Activated naive CD8-positive, alpha-beta T cell treated with anti-CD3 and anti-CD28 coated beads, Interleukin-2, amount 50 U/mL, for 16 hours (primary cell): ENCODE measurements at regions not wholly inside any gene's neighbourhood (a gene's known extent, or its start where the extent isn't known, plus 50 kb on each side); places are given as distances from the start of the nearest gene placed in this dataset.

Experiments used
- DNase-seq: peaks from one replicate; pipeline ENCODE4 v3.0.0-alpha.2; 2020; ENCODE audit warnings: low read depth, low spot score

DNA sequence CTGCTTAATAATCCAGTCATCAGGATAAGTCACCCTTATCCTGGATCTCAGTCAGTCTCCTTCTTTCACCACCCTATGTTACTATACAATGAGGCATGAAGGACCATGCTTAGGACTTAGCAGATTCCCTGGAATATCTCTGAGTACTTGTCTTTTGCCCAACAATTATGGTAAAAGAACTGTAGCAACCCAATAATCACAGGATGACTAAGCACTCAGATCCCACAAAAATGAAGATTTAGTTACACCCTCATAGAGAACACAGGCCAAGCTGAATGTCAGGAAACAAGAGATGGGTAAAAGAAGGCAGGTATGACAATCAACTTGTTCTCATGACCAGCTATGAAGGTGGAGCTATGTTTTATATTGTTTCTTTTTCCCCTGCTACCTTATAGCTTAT, 91.4 kb downstream of the EDN1 start:
- no peak for DNase-seq

- DNase-seq: no peak
These were observed 93.3 kb downstream of the EDN1 start for GRCh38 chr6:12383448-12383847.

GRCh38 chr6:12384357-12384912, 94.3 kb downstream of the EDN1 start:
- DNase-seq: no peak

DNA sequence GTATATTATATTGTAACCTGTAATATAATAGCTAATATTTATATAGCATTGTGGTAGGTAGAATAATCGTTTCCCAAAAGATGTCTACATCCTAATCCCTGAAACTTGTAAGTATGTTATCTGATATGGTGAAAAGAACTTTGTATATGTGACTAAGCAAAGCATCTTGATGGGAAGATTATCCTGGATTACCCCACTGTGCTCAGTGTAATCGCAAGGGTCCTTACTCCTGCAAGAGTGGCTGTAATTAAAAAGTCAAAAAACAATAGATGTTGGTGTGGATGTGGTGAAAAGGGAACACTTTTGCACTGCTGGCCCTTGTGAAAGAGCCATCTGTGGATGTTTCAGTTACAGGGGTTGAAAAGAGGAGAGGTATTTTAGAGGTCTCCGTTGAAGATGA, 95.2 kb downstream of the EDN1 start:
- no peak for DNase-seq

- no peak for DNase-seq
These were observed 96.7 kb downstream of the EDN1 start for GRCh38 chr6:12386816-12387215.

GRCh38 chr6:12391472-12391871, 101.3 kb downstream of the EDN1 start:
- no peak for DNase-seq

GRCh38 chr6:12392490-12392889, 102.3 kb downstream of the EDN1 start:
- DNase-seq: no peak

- no peak for DNase-seq
These were observed 102.9 kb downstream of the EDN1 start for GRCh38 chr6:12393100-12393499.

GRCh38 chr6:12394170-12394569, 104.0 kb downstream of the EDN1 start:
- DNase-seq: no peak

DNA sequence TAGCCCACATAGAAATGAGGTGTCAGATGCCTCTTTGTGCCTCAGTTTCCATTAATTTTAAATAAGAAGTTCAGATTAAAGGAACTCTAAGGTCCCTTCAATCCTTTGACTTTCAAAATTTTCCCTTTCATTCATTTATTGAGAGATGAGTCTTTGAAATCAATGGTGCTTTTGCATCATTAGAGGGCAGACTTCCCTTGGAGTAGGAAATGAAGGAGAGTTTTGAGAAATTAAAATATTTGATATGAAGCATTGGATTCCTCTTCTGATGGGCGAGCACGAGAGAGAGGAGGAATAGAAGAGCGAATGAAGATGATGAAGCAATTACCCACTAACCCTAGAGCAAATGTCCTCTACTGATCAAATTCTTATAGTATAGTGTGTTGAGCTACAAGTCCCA, 105.7 kb downstream of the EDN1 start:
- DNase-seq: no peak

GRCh38 chr6:12401200-12401599, 111.0 kb downstream of the EDN1 start:
- no peak for DNase-seq

DNA sequence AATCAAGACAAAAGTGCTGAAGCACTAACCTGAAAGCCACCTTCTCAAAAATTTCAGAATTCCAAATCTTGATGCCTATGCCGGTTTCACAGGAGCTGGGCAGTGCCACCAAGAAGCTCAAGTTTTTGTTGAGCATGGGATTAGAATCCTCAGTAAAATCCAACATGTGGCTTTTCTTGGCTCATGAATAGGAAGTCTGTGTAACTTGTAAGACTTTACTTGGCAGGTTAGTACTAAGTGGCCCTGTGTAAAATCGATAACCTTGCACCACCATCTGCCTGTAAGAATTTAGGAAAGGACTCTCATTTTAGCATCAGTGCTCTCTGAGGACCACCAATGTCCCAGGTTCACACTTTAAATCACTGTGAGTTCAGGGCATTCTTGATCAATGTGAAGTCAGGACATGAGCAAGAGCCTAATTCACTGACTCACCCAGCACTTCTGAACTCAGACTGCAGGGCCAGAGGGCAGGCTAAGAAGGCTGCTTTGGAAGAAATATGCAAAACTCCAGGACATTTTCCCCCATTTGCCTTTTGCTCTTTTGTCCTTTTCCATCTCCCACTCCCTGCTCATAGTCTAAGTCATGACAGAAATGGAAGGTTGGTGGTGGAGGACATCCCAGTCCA, 113.2 kb downstream of the EDN1 start:
- no peak for DNase-seq

DNA sequence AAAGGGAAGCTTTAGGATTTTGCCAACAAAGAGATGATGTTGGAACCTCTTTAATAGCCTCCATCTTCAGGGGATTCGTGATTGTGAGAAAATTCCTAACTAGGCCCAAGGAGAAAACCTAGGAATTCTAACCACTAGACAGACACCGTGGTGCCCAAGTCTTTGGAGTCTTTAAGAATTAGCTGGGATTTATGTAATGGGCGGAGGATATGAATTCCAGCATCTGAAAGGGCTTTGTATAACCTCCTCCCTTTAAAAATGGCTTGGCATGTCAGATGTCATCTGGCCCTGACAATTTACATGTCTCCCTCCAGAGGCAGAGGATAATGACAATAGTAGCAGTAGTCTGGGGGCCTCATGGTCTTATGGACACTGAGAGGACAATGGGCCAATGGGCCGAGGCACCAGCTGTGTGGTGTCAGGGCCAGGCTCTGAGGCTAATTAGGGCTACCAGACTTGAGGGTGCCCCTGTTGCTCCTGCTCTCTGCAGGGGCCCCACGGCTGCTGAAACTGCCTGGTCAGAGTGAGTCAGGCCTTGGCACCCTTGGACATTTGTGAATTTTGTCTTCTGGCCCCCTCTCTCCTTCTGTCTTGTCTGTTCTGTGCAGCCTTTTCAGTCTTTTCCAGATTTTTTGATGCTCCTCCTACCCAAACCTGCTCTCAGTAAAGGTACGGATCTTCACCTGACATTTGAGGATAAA, 113.9 kb downstream of the EDN1 start:
- DNase-seq: no peak

- no peak for DNase-seq
These were observed 114.5 kb downstream of the EDN1 start for GRCh38 chr6:12404651-12405050.

- DNase-seq: no peak
These were observed 118.6 kb downstream of the EDN1 start for GRCh38 chr6:12408752-12409151.

DNA sequence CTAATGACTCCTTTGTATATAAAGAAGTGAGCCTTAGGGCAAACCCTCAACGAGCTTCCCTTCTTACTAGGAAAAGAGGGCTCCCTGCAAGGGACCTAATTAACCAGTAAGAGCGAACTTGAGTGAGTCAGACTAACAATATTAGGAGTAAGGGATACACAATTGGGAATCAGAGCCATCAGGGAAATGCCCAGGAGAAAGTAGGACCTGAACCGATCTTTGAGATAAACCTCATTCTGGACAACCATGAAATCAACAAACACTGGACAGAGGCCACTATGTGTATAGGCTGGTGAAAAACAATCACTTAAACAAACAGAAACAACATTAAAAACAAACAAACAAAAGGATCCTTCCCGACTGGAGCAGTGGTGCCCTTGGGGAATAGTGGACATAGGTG, 120.8 kb downstream of the EDN1 start:
- no peak for DNase-seq

DNA sequence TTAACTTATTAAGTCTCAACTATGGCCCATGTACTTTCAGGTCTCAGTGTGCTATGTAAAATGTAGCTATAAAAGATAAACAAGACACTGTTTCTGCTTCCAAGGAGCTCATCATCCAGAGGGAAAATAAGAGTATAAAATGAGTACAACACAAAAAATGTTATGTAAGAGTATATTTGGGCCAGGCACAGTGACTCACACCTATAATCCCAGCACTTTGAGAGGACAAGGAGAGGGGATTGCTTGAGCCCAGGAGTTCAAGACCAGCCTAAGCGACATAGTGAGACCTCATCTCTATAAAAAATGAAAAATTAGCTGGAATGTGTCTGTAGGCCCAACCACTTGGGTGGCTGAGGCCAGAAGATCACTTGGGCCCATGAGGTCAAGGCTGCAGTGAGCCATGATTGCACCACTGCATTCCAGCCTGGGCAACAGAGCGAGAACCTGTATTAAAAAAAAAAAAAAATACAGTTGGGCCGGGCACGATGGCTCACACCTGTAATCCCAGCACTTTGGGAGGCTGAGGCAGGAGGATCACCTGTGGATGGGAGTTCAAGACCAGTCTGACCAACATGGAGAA, 124.0 kb downstream of the EDN1 start:
- DNase-seq: no peak

DNA sequence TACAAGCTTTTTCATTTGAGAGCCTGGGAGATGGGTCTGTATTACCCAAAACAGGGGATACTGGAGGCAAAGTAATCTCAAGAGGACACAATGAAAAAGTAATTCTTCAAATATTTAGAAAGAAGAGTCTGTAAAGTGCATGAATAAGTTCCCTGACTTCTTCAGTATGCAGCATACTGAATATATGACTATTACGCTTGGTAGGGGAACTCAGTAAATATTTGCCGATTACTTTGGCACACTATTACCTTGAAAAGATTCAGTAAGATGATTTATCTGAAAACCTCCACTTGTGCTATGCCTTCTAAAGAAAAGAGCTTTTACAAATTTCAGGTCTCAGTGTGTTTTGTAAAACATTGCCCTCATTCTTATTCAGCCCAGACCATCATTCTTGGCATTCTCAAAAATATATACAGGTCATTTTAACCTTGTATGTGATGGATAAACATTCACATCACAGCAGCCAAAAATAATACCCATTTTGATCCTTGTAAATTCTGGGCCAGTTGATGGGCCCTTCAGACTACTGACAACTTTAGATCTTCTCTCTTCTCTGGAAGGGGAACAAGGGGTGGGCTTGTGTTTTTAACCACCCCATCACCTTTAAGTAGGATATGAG, 125.9 kb downstream of the EDN1 start:
- no peak for DNase-seq

GRCh38 chr6:12417191-12417590, 127.0 kb downstream of the EDN1 start:
- no peak for DNase-seq

DNA sequence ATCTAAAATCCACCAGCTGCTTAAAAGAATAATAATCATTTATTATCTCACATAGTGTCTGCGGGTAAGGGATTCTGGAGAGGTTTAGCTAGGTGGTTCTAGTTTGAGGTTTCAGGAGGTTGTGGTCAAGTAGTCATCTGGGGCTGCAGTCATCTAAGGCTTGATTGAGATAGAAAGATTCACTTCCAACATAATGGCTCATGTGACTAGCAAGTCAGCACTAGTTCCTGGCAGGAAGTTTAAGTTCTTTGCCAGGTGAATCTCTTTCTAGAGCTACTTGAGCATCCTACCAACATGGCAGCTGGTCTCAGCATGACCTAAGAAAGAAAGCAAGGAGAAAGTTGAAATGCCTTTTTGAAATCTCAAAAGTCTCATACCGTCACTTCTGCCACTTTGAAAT, 128.8 kb downstream of the EDN1 start:
- no peak for DNase-seq

GRCh38 chr6:12419631-12420272, 129.6 kb downstream of the EDN1 start:
- no peak for DNase-seq

- DNase-seq: no peak
These were observed 130.5 kb downstream of the EDN1 start for GRCh38 chr6:12420626-12421025.
